ENCODE measurements at regions not wholly inside any gene's neighbourhood (a gene's known extent, or its start where the extent isn't known, plus 50 kb on each side); places are given as distances from the start of the nearest gene placed in this dataset.

DNA sequence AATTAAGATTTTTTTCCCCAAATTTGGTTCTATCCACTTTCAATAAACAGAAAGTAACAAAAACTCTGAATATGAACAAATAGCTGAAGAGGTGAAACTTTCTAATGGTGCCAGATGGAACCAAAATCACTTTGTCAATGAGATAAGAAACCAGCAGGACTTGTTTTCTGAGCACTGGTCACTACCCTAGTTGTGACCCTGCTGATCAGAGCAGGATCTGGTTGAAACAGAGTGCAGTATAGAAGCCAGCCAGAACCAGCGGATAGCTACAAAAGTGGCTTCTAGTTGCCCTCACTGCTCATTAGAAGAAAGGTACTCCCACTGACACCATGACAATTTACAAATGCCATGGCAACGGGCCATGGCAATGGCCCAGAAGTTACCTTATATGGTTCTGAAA, 158.3 kb upstream of the PIEZO2 start:
- TF ChIP-seq ZNF501 (tag by site-specific recombination; IDR thresholded peaks at IDR 0.05) (no peak), ZNF221 (tag by site-specific recombination; IDR thresholded peaks at IDR 0.05; ENCODE audit: borderline replicate concordance) (no peak)
